ENCODE measurements at regions not wholly inside any gene's neighbourhood (a gene's known extent, or its start where the extent isn't known, plus 50 kb on each side); places are given as distances from the start of the nearest gene placed in this dataset.
"Not testable (repeated sequence)": the region's sequence is repeated elsewhere in the genome, so short reads cannot be mapped to it uniquely, and the experiment has no call there.

DNA sequence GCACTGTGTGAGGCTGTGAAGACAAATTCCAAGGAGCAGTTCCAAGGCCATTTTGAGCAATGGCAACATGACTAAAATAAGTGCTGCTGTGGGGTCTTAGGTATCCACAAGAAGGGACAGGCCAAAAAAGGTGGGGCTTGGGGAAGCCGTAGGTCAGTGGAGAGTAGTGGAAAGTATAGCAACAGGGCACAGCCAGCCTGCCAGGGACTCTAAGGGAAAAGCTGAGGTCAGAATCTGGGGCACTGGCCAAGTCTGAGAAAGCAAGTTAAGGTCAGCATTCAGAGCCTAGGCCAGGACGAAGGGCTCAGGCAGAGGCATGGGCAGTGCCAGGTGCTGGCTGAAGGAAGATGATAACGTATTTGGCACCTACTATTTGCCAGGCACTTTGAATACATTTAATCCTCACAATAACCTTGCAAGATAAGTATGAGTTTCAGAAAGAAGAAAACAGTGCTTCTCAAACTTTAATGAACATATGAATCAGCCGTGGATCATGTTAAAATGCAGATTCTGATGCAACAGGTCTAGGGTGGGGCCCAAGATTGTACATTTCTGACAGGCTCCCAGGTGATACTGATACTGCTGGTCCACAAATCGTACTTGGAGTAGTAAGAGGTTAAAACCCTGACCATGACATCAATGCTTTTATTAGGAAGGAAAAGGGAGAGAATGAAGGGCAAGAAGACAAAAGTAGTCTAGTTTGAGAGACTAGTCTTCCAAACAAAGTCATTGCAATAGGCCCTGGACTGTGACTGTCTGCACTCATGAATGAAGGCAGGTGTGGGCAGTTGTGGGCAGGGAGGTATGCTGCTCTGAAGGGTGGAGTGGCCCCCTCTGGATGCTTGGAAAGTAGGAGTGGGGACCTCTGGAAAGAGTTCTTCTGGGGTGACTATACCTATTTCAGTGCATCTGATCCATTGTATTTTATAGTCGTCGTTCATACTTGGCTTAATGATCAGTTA is 106.3 kb upstream of the ANKRD28 start:
- no peak for DNase-seq (ENCODE audit: low read depth in 3 of 3)

GRCh38 chr3:15905041-15905440 is 107.3 kb upstream of the ANKRD28 start:
- DNase-seq (ENCODE audit: low read depth in 3 of 3) = no peak

DNA sequence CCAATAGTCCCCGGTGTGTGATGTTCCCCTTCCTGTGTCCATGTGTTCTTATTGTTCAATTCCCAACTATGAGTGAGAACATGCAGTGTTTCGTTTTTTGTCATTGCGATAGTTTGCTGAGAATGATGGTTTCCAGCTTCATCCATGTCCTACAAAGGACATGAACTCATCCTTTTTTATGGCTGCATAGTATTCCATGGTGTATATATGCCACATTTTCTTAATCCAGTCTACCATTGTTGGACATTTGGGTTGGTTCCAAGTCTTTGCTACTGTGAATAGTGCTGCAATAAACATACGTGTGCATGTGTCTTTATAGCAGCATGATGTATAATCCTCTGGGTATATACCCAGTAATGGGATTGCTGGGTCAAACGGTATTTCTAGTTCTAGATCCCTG is 109.6 kb upstream of the ANKRD28 start:
- DNase-seq (ENCODE audit: low read depth in 3 of 3) = not testable (repeated sequence)

- DNase-seq (ENCODE audit: low read depth in 3 of 3) = no peak
Observed at GRCh38 chr3:15918988-15919387, 121.2 kb upstream of the ANKRD28 start.

DNA sequence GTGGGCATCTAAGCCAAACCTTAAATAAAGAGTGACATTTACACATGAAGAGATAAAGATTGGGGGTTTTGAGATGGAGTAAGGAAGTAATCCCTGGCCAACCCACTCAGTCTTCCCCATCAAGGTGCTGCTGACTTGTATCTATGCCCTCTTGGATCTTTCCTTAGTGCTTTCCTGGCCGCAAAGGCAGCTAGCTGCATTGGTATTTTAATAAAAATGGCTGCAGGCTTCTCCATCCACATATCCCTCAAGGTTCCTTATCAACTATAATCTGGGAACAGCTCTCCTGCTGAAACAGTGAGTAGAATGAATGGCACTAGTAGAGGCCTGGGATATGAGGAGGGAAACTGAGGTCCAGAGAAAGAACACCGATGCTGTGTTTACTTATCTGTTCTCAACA is 122.2 kb upstream of the ANKRD28 start:
- DNase-seq (ENCODE audit: low read depth in 3 of 3) = no peak

- peak in 1 of 3 donors; percentile 1 for DNase-seq (ENCODE audit: low read depth in 3 of 3)
Observed at GRCh38 chr3:15923640-15924405, 126.0 kb upstream of the ANKRD28 start.

DNA sequence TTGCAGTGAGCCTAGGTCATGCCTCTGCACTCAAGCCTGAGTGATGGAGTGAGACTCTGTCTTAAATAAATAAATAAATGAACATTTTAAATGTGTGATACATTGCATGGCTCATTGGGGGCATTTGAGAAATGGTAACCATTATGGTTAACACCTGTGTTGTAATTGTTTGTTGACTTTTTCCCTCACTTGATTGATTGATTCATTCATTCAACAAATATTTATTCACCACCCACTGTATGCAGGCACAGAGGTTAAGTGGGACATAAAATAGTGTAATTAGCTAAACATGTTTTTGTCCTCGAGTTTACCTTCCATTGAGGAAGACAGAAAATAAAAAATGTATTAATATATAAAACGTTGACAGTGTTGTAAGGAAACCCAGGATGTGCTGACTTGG is 127.1 kb upstream of the ANKRD28 start:
- no peak for DNase-seq (ENCODE audit: low read depth in 3 of 3)

GRCh38 chr3:15926871-15927270 is 129.1 kb upstream of the ANKRD28 start:
- no peak for DNase-seq (ENCODE audit: low read depth in 3 of 3)

- no peak for DNase-seq (ENCODE audit: low read depth in 3 of 3)
Observed at GRCh38 chr3:15927969-15928368, 130.2 kb upstream of the ANKRD28 start.

- DNase-seq (ENCODE audit: low read depth in 3 of 3) = no peak
Observed at GRCh38 chr3:15929944-15930571, 132.3 kb upstream of the ANKRD28 start.

DNA sequence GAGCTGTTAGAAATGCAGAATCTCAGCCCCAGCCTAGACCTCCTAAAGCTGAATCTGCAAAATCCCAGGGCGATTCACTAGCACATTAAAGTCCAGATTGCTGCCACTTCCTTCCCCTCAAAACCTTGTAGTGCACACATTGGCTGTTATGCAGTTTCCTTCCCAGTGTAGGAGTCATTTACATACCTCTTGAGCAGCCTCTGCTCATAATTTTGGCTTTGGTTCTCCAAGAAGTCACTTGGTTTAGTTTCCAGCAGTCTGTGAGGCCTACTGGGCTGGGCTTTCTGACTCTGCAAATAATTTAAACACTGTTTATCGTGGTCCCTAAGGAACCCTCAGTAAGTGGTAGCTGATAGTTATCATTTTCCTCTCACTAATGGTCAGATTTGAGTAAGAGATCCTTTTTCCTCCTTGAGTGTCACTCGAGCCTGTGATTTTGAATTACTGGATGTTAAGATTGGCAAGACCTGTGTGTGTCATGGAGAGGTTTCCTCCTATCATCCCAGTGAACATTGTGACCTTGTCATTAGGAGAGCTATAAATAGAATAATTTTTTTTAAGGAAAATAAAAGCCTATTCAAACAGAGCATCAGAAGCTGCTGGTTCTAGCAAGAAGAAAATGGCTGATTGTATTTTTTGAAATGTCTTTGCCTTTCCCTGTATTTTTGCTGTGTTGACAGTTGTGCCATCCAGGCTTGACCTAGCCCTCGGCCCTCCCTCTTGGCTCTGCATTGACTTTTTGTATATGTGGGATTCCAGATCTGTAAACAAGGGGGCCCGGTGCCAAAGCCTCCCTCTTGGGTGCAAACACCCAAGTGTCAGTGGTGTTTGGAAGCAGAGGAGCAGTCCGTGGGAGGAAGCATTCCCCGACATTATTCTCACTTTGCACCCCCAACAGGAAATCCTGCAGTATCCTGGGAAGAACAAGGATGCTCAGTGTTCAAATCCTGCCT is 134.8 kb upstream of the ANKRD28 start:
- DNase-seq (ENCODE audit: low read depth in 3 of 3) = no peak

- no peak for DNase-seq (ENCODE audit: low read depth in 3 of 3)
Observed at GRCh38 chr3:15933439-15934139, 135.8 kb upstream of the ANKRD28 start.

- no peak for DNase-seq (ENCODE audit: low read depth in 3 of 3)
Observed at GRCh38 chr3:15934389-15935195, 136.8 kb upstream of the ANKRD28 start.

DNA sequence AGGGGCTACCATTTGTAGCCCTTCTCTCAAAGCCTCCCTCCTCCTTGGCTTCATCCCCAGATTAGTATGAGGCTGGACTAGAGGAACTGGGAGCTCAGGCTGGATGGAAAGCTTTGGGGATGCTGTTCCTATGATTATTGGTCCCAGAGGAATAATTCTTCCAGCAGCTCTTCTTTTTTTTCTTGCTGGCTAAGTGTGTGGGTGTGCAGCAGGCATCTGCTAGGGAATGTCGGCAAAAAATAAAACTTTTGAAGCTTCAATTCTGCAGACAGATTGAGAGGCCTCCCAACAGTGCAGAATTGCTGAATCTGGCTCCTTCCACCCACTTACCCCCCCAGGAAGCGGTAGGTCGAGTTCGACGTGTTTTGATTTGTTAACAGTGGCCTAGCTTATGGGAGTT is 138.5 kb upstream of the ANKRD28 start:
- no peak for DNase-seq (ENCODE audit: low read depth in 3 of 3)

- no peak for DNase-seq (ENCODE audit: low read depth in 3 of 3)
Observed at GRCh38 chr3:15940641-15941040, 142.9 kb upstream of the ANKRD28 start.

DNA sequence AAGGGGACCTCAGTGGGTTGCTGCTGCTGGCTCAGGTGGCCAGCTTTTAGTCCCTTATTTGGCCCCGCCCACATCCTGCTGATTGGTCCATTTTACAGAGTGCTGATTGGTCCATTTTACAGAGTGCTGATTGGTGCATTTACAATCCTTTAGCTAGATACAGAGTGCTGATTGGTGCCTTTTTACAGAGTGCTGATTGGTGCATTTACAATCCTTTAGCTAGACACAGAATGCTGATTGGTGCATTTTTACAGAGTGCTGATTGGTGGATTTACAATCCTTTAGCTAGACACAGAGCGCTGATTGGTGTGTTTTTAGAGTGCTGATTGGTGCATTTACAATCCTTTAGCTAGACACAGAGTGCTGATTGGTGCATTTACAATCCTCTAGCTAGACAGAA is 143.7 kb upstream of the ANKRD28 start:
- not testable (repeated sequence) for DNase-seq (ENCODE audit: low read depth in 3 of 3)

DNA sequence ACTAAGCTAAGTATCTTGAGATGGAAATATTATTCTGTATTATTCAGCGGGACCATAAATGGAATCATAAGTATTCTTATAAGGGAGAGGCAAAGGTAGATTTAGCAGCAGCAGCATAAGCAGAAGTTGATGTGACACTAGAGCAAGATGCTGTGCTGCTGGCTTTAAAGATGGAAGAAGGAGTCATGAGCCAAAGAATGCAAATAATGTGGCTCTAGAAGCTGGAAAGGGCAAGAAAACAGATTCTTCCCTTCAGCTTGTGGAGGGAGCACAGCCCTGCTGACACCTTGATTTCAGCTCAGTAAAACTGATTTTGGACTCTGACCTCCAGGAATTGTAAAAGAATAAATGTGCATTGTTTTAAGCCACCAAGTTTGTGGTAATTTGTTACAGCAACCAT is 144.2 kb upstream of the ANKRD28 start:
- DNase-seq (ENCODE audit: low read depth in 3 of 3) = no peak

- no peak for DNase-seq (ENCODE audit: low read depth in 3 of 3)
Observed at GRCh38 chr3:15942462-15942861, 144.7 kb upstream of the ANKRD28 start.

DNA sequence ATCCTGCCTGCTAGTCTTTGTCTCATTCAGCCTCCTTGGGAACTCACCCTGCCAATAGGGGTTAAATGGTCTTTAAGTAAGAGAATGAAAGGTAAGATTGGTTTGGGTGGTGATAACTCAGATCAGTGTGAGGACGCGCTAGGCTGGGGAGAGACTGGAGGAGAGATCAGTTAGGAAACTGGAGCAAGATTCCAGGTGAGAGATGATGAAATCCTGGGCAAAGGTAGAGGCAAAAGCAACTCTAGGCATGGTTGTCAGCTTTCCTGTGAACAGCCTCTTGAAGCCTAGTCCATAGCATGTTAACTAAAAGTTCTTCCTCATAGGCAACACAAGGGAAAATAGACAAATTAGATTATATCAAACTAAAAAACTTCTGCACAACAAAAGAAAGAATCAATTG is 145.2 kb upstream of the ANKRD28 start:
- DNase-seq (ENCODE audit: low read depth in 3 of 3) = no peak

- DNase-seq (ENCODE audit: low read depth in 3 of 3) = no peak
Observed at GRCh38 chr3:15948388-15948787, 150.6 kb upstream of the ANKRD28 start.
